CD4-positive, alpha-beta T cell treated with Interleukin-10 for 1 hour (primary cell): ENCODE measurements at regions not wholly inside any gene's neighbourhood (a gene's known extent, or its start where the extent isn't known, plus 50 kb on each side); places are given as distances from the start of the nearest gene placed in this dataset.
"Not testable (repeated sequence)": the region's sequence is repeated elsewhere in the genome, so short reads cannot be mapped to it uniquely, and the experiment has no call there.

Experiments used
- DNase-seq: peaks from one replicate; pipeline ENCODE4 v3.0.0-alpha.2; 2020

- no peak for DNase-seq
Observed at GRCh38 chr3:101913168-101913567, 63.9 kb downstream of the NFKBIZ start.

GRCh38 chr3:101917761-101918160, 68.4 kb downstream of the NFKBIZ start:
- not testable (repeated sequence) for DNase-seq

DNA sequence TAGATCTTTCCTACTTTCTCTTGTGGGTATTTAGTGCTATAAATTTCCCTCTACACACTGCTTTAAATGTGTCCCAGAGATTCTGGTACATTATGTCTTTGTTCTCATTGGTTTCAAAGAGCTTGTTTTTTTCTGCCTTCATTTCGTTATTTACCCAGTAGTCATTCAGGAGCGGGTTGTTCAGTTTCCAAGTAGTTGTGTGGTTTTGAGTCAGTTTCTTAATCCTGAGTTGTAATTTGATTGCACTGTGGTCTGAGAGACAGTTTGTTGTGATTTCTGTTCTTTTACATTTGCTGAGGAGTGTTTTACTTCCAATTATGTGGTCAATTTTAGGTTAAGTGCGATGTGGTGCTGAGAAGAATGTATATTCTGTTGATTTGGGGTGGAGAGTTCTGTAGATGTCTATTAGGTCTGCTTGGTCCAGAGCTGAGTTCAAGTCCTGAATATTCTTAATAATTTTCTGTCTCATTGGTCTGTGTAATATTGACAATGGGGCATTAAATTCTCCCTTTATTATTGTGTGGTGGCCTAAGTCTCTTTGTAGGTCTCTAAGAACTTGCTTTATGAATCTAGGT, 72.9 kb downstream of the NFKBIZ start:
- DNase-seq = not testable (repeated sequence)

GRCh38 chr3:101924621-101925020, 75.3 kb downstream of the NFKBIZ start:
- not testable (repeated sequence) for DNase-seq

GRCh38 chr3:101925124-101925523, 75.8 kb downstream of the NFKBIZ start:
- not testable (repeated sequence) for DNase-seq

DNA sequence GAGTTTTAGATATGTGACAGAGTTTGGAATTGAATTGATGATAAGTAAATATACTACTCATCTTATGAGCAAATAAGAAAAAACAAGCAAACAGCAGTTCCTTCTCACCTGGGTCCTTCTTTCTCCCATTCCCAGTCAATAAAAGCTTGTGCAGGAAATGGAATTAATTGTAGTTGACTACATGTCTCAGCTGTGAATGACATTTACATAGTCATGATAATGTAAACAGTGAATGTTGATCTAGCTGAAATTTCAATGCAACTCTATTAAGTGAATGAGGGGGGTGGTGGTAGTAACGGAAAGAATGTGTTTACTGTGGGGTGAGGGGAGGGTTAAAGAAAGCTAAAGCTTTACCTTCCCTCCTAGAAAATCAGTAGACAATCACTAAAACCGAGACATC, 76.2 kb downstream of the NFKBIZ start:
- no peak for DNase-seq

- no peak for DNase-seq
Observed at GRCh38 chr3:101926594-101927105, 77.3 kb downstream of the NFKBIZ start.

- no peak for DNase-seq
Observed at GRCh38 chr3:101928890-101929289, 79.6 kb downstream of the NFKBIZ start.

- no peak for DNase-seq
Observed at GRCh38 chr3:101931081-101931480, 81.8 kb downstream of the NFKBIZ start.

GRCh38 chr3:101932326-101933068, 83.2 kb downstream of the NFKBIZ start:
- no peak for DNase-seq

- DNase-seq = peak; percentile 71
Observed at GRCh38 chr3:101936419-101937356, 87.4 kb downstream of the NFKBIZ start.

- peak; percentile 21 for DNase-seq
Observed at GRCh38 chr3:101938262-101938847, 89.0 kb downstream of the NFKBIZ start.

DNA sequence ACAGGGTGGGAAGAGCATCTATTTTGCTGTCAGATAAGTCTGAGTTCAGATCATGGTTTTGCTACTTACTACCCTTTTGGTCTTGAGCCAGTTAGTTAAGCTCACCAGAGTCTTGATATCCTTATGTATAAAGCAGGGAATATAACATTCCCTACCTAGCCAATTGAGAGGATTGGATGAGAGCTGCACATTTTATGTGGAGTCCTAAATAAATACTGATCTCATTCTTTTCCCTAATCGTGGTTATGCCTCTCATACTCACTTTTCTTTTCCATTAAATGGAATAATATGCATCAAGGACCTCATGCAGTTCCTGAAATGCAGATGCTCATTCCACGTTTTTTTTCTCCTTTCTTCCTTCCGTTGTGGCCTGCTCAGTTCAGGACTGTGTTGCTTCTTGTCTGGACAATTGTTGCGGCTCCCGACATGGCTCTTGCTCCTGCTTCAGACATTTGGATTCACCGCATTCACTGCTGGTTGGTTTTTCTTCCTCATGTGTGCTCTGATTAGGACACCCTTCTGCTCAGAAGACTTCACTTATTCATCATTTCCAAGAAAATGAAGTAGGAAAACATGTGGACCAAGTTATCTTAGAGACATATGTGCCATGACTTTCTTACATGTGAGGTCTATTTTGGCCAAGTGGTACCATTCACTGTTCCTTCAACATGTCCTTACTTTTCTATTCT, 90.2 kb downstream of the NFKBIZ start:
- DNase-seq = no peak

DNA sequence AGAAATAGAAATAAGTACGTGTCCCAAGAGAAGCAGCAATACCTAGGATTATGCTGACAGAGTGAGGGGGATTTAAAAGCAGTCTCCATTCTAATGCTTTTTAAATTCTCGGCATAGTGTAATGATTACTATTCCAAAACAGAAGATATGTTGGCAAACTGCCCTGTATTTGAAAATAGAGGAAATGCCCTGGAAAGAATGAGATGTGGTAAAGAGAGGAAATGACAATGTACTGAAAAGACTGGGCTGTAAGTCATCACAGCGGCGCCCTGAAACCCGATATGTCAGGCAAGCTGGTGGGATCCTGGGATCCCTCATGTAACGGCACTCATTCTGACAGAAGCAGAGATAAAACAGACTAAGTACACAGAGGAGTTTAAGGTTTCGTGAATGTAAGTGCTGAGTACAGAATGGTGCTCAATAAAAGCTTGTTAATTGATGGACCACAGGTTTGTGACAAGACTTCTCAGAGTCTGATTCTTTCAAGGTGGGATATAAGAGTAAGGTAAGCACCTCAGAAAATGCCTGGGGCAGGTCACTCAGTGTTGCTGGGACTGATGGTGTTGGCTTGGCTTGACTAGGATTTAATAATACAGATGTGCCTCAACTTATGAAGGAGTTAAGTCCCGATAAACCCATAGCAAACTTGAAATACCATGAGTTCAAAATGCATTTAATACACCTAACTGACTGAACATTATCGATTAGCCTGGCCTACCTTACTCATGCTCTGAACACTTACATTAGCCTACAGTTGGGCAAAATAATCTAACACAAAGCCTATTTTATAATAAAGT, 91.4 kb downstream of the NFKBIZ start:
- peak; percentile 21 for DNase-seq

DNA sequence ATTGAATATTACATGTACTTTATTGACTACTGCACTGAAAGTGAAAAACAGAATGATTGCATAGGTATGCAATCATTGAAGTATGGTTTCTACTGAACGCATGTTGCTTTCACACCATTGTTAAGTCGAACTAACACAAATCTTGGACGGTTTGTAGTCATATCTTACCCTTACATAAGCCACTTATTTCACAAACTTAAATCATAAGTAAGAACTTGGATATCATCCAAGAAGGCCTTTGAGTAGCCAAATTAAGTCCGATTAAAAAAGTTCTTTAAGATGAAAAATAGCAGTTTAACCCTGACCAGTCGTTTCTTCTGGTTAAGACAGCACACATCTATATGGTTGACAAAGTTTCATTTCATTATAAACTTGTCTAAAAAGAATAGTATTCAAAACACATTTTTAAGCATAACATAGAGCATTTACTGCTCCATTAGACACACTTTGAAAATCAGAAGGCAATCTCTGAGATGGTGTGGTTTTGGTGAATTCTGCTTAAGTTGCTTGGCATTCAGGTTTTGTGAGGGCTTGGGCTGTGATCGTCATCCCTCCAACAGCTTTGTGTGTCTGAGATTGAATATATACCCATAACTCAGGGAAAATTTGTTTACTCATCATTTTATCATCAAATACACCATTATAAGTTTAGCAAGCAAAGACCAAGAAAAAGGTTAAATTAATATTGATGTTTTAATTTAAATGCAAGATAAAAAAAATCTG, 92.2 kb downstream of the NFKBIZ start:
- DNase-seq = no peak

DNA sequence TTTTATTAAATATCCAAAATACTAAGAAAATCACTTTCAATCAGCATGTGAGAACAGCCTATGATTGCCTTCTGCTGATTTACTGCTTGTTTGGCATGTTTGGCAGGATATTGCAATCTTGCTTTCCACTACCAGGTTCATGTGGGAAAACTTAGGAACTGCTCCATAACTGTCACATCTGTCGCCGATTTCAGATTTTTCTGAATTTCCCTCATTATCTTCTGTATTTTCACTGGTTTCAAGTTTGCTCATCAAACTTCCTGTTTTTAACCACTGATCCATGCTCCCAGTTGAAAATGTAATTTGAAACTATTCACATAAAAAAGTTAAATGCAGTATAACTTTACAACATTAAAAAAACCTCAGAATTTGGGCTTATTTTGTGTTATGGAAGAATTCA, 93.0 kb downstream of the NFKBIZ start:
- no peak for DNase-seq

- DNase-seq = peak; percentile 23
Observed at GRCh38 chr3:101943029-101943428, 93.7 kb downstream of the NFKBIZ start.

- no peak for DNase-seq
Observed at GRCh38 chr3:101944308-101944707, 95.0 kb downstream of the NFKBIZ start.

- no peak for DNase-seq
Observed at GRCh38 chr3:101945980-101946379, 96.7 kb downstream of the NFKBIZ start.

DNA sequence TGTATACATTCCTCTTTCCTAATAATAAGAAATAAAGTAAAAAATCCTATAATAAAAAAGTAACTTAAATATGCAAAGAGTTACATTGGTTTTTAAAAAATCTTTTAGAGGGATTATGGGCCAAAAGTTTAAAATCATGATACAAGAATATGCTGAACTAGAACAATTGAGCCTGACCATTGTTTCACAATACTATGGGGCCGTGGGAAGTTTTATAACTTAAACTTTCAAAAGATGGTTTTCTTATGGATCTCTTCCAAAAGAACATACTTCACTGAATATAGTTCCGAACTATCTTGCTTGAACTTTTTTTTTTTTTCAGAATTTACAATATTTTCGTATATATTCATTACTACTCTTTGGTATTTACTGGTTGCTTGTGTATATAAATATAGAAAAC, 97.6 kb downstream of the NFKBIZ start:
- no peak for DNase-seq

DNA sequence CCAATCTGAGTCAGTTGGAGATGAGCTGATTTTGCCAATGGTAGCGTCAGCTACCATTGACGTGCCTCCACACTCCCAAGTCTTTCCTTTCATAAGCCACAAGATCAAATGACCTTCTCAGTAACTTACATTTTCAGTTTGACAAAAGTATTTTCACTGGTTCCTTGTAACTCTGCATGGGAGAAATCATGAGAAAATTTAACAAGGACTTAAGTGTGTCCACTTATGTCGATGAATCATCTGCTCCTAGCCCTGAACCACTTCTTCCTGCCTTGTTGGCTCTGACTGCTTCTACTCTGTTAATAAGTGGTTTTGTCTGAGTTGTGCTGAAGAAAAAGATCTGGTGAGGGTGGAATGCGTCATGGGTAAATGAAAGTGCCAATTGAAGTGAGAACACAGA, 101.2 kb downstream of the NFKBIZ start:
- DNase-seq = no peak
